HEK293T (cell line): ENCODE measurements at regions not wholly inside any gene's neighbourhood (a gene's known extent, or its start where the extent isn't known, plus 50 kb on each side); places are given as distances from the start of the nearest gene placed in this dataset.

ENCODE experiments used
- CTCF ChIA-PET: fragments of 350-600 bp; formaldehyde crosslinking; extraction: SDS; loops from one replicate; lab custom pipeline; 2021; ENCODE audit warnings: antibody characterized with exemption, inconsistent platforms; lab: Yijun Ruan, JAX
- POLR2A ChIA-PET: fragments of 350-600 bp; formaldehyde crosslinking; extraction: SDS; loops from one replicate; lab custom pipeline; 2020; ENCODE audit warnings: antibody characterized with exemption, inconsistent platforms; lab: Yijun Ruan, JAX
- DNase-seq: peaks from one replicate; pipeline ENCODE4 v3.0.0; 2012; ENCODE audit warnings: mixed read lengths; ENCODE audit errors: extremely low spot score
- ARNT ChIP-seq: fragments of 450-650 bp; IDR thresholded peaks from 2 replicates; pipeline ENCODE4 v1.6.1; 2017; ENCODE audit warnings: mild to moderate bottlenecking
- BHLHE40 ChIP-seq: fragments of 450-650 bp; IDR thresholded peaks from 2 replicates; pipeline ENCODE4 v1.6.1; 2016; ENCODE audit warnings: mild to moderate bottlenecking, moderate library complexity, borderline replicate concordance
- CTBP1 ChIP-seq: fragments of 450-650 bp; IDR thresholded peaks from 2 replicates; pipeline ENCODE4 v1.6.1; 2016; ENCODE audit warnings: borderline replicate concordance
- ELF4 ChIP-seq: fragments of 450-650 bp; IDR thresholded peaks from 2 replicates; pipeline ENCODE4 v1.6.1; 2017; ENCODE audit warnings: antibody characterized with exemption
- FOXA1 ChIP-seq: fragments of 450-650 bp; IDR thresholded peaks from 2 replicates; pipeline ENCODE4 v1.6.1; 2016; ENCODE audit warnings: mild to moderate bottlenecking
- FOXK2 ChIP-seq: fragments of 450-650 bp; IDR thresholded peaks from 2 replicates; pipeline ENCODE4 v1.6.1; 2016; ENCODE audit warnings: mild to moderate bottlenecking
- FOXM1 ChIP-seq: fragments of 450-650 bp; IDR thresholded peaks from 2 replicates; pipeline ENCODE4 v1.6.1; 2017; ENCODE audit warnings: mild to moderate bottlenecking, borderline replicate concordance
- HDGF ChIP-seq: fragments of 450-650 bp; IDR thresholded peaks from 2 replicates; pipeline ENCODE4 v1.6.1; 2017; ENCODE audit warnings: antibody characterized with exemption, borderline replicate concordance
- L3MBTL2 ChIP-seq: fragments of 450-650 bp; conservative IDR thresholded peaks from 2 replicates; pipeline ENCODE4 v1.6.1; 2016; ENCODE audit warnings: mild to moderate bottlenecking
- LEF1 ChIP-seq: fragments of 450-650 bp; IDR thresholded peaks from 2 replicates; pipeline ENCODE4 v1.6.1; 2017; ENCODE audit warnings: mild to moderate bottlenecking, borderline replicate concordance
- NFRKB ChIP-seq: fragments of 450-650 bp; IDR thresholded peaks from 2 replicates; pipeline ENCODE4 v1.6.1; 2016; ENCODE audit warnings: mild to moderate bottlenecking, moderate library complexity
- SP1 ChIP-seq: fragments of 450-650 bp; IDR thresholded peaks from 2 replicates; pipeline ENCODE4 v1.6.1; 2017
- SUZ12 ChIP-seq: fragments of 450-650 bp; IDR thresholded peaks from 2 replicates; pipeline ENCODE4 v1.6.1; 2016; ENCODE audit warnings: mild to moderate bottlenecking
- TARDBP ChIP-seq: fragments of 450-650 bp; IDR thresholded peaks from 2 replicates; pipeline ENCODE4 v1.6.1; 2016
- ZNF384 ChIP-seq: fragments of 450-650 bp; IDR thresholded peaks from 2 replicates; pipeline ENCODE4 v1.6.1; 2016
- TF ChIP-seq, protein P1 (sequence below): fragments of 450-650 bp; IDR thresholded peaks from 2 replicates; pipeline ENCODE4 v1.6.1; 2016

- CTCF ChIA-PET: no interaction called here
- POLR2A ChIA-PET: no interaction called here
- DNase-seq: no peak
- TF ChIP-seq BHLHE40: no peak
- TF ChIP-seq ELF4: no peak
- no peak for TF ChIP-seq ZNF384
- no peak for TF ChIP-seq L3MBTL2
Observed at GRCh38 chr4:71156616-71157015, 163.2 kb downstream of the DCK start.

DNA sequence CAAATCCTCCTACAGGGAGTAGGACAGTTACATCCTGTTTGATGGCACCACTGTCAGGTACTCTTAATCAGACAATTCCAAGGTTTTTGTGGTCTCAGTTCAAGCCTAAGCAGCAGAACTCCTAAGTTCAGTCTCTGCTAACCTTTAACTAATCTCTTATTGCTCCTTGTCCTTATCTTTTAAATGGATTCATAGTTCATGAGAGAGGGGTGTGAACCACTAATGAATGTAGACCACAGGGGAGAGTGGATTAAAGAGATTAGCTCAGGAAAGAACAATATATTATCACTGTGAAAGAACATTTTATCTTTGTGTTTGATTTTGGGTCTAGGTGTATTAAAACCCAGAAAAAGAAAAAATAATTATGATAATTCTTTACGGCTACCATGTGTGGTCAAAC lies 168.9 kb downstream of the DCK start:
- POLR2A ChIA-PET: no interaction called here
- DNase-seq: no peak
- TF ChIP-seq SUZ12: no peak
- no peak for TF ChIP-seq CTBP1
- CTCF ChIA-PET: no interaction called here

DNA sequence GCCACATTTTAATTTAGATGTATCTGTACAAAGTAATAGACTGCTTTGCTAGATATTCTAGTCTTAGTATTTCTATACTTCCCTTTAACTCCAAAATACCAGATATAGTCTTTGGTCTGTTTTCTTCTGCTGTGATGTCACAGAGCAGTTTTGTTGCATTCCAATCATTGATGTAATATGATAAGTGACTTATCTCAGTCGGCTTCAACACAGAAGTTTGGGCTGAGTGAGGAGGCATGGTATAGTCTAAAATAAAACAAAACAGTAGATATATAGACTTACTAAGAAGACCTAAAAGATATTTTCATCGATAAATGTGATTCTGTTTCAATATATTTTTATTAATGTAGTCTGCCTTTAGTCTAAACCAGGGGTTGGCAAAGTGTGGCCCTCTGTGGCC lies 169.9 kb downstream of the DCK start:
- no peak for TF ChIP-seq HDGF
- TF ChIP-seq L3MBTL2: no peak
- ChIA-PET CTCF (no interaction called here), POLR2A (no interaction called here)
- DNase-seq: no peak

GRCh38 chr4:71167083-71167482 lies 171.7 kb upstream of the SLC4A4 start:
- ChIA-PET CTCF (interaction anchor here (0.5 kb wide), 1 partner anchor 504 kb away, joined by 5 read pairs; no protein-coding TSS in a partner anchor), POLR2A (no interaction called here)
- TF ChIP-seq SP1 (no peak), BHLHE40 (no peak), CTBP1 (no peak), ZNF384 (no peak)
- DNase-seq: no peak

DNA sequence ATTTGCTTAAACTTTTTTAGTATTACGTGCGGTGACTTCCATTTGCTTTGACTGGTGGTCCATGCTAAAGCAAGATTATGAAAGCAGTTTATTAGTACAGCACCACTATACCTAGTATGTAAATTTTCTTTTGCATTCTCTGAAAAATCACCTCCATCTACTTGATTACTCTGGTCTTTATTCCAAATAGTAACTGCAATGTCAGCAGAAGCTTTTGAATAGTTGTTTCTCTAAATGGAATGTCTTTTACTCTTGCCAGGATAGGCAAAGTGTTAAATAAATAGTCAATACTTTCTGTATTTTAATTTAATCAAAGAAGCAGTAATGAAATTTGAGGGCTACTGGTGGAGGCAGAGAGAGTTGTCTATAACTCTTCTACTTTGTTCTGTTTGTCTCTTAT lies 167.2 kb upstream of the SLC4A4 start:
- TF ChIP-seq HDGF (no peak), ARNT (no peak), SUZ12 (no peak), TARDBP (no peak), LEF1 (no peak)
- ChIA-PET POLR2A (no interaction called here), CTCF (no interaction called here)
- DNase-seq: no peak

- TF ChIP-seq L3MBTL2 (no peak), TARDBP (no peak), SP1 (no peak), ELF4 (no peak), LEF1 (no peak), FOXM1 (no peak), FOXK2 (no peak), CTBP1 (no peak), ZNF384 (no peak), NFRKB (no peak)
- ChIA-PET POLR2A (no interaction called here), CTCF (no interaction called here)
- no peak for DNase-seq
Observed at GRCh38 chr4:71181332-71181731, 157.5 kb upstream of the SLC4A4 start.

GRCh38 chr4:71184195-71184781 lies 154.5 kb upstream of the SLC4A4 start:
- CTCF ChIA-PET: interaction anchor here (0.6 to 0.9 kb wide), 3 partner anchors 31 to 571 kb away, joined by 3 to 5 read pairs (median 3); no protein-coding TSS in a partner anchor
- no peak for TF ChIP-seq TARDBP
- no peak for TF ChIP-seq SUZ12
- no peak for TF ChIP-seq FOXM1
- no peak for TF ChIP-seq BHLHE40
- TF ChIP-seq CTBP1: no peak
- no peak for TF ChIP-seq ARNT
- TF ChIP-seq FOXA1: no peak
- TF ChIP-seq SP1: no peak
- no peak for TF ChIP-seq FOXK2
- no peak for TF ChIP-seq HDGF
- no peak for TF ChIP-seq LEF1
- TF ChIP-seq L3MBTL2: no peak
- no peak for TF ChIP-seq NFRKB
- POLR2A ChIA-PET: no interaction called here
- peak; percentile 53 for DNase-seq

DNA sequence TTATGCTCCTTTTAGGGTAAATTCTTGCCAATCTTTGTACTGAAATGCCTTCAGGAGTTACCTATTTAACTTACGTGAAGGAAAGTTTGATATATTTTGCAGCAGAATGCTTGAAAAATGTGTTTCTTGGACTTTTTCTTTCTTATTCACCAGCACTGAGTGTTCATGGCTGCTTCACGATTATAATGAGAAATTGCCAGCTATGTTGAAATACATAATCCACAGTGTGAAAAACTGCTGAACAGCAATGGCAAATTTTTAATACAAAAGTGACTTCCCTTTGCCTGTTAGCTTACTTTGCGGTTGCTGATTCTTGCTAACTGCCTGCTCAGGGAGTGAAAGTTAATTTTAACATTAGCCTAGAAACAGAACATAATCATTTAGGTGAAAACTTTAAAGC lies 153.8 kb upstream of the SLC4A4 start:
- DNase-seq: no peak
- TF ChIP-seq CTBP1 (no peak), SUZ12 (no peak), HDGF (no peak), NFRKB (no peak), ARNT (no peak), TARDBP (no peak), FOXK2 (no peak), FOXA1 (no peak), BHLHE40 (no peak), FOXM1 (no peak), L3MBTL2 (no peak), LEF1 (no peak)
- CTCF ChIA-PET: interaction anchor here (0.7 kb wide), 1 partner anchor 32 kb away, joined by 3 read pairs; no protein-coding TSS in a partner anchor
- POLR2A ChIA-PET: no interaction called here

DNA sequence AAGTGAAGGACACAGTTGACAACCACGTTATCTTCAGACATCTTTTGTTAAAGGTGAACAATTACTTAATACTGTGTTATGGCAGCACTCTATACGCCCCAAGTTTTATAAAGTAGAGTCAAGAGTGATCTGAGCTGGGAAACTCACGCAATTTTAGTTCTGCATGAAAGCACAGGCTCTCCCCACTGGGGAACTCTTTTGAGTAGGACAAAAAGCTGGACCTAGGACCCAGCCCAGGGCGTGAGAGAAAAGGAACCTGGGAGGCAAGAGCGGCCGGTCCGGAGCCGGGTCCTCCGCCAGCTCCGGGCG lies 152.6 kb upstream of the SLC4A4 start:
- CTCF ChIA-PET: no interaction called here
- POLR2A ChIA-PET: interaction anchor here (1.0 kb wide), 1 partner anchor 43 kb away, joined by 3 read pairs; no protein-coding TSS in a partner anchor

More for the DNA sequence above, 152.6 kb upstream of the SLC4A4 start:
- DNase-seq: no peak
- TF ChIP-seq ELF4 (no peak), HDGF (no peak), L3MBTL2 (no peak), NFRKB (no peak), ZNF384 (no peak), SP1 (no peak), TARDBP (no peak), CTBP1 (no peak), FOXM1 (no peak), FOXK2 (no peak), BHLHE40 (no peak), ARNT (no peak), SUZ12 (no peak), FOXA1 (no peak), LEF1 (no peak)
- TF ChIP-seq, protein P1, sequence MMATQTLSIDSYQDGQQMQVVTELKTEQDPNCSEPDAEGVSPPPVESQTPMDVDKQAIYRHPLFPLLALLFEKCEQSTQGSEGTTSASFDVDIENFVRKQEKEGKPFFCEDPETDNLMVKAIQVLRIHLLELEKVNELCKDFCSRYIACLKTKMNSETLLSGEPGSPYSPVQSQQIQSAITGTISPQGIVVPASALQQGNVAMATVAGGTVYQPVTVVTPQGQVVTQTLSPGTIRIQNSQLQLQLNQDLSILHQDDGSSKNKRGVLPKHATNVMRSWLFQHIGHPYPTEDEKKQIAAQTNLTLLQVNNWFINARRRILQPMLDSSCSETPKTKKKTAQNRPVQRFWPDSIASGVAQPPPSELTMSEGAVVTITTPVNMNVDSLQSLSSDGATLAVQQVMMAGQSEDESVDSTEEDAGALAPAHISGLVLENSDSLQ: no peak
